Panc1 (cell line): ENCODE measurements at regions not wholly inside any gene's neighbourhood (a gene's known extent, or its start where the extent isn't known, plus 50 kb on each side); places are given as distances from the start of the nearest gene placed in this dataset.

Experiments
- POLR2AphosphoS5 ChIP-seq: IDR thresholded peaks from 2 replicates; pipeline ENCODE4 v1.6.1; 2012; ENCODE audit warnings: mild to moderate bottlenecking, low read depth, low read length, moderate library complexity
- SIN3A ChIP-seq: IDR thresholded peaks from 2 replicates; pipeline ENCODE4 v1.6.1; 2012; ENCODE audit warnings: low read depth, mild to moderate bottlenecking, low read length, moderate library complexity, borderline replicate concordance; ENCODE audit not compliant: insufficient read depth
- TCF7L2 ChIP-seq: IDR thresholded peaks from 2 replicates; pipeline ENCODE4 v1.6.1; 2011; ENCODE audit warnings: mild to moderate bottlenecking, low read depth, low read length, inconsistent platforms
- TF ChIP-seq, protein P1 (sequence below): fragments of 450-650 bp; IDR thresholded peaks from 2 replicates; pipeline ENCODE4 v1.5.1; 2017; ENCODE audit warnings: mild to moderate bottlenecking

DNA sequence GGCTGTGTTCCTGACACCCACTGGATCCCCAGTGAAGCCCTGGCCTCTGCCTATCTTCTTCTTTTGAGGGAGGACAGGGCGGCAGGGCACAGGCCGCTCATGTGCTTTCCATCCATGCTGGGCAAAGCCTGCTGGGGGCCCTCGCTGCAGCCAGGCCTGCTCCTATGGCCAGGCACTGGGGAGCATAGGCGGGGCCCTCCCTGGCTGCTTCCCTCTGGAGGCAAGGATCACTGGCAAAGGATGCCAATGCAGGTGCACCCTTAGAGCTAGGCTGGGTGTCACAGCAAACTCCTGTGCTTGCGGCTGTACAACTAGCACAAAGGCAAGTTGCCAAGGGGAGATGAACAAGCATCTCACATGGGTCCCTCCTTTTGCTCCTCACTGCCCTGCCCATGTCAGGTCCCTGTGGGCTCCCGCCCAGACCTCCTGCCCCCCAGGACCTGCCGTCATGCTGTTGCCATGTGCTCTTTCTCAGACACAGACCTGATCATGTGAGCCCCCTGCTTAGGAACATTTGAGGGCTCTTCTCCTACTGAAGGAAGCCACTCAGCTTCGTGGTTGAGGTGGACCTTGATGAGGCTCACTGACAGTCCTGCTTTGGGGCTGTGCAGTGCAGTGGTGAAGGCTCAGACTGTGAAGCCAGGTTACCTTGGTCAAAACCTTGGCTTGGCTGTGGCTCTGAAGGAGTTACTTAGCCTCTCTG is 393.6 kb downstream of the PTPRU start:
- TF ChIP-seq, protein P1, sequence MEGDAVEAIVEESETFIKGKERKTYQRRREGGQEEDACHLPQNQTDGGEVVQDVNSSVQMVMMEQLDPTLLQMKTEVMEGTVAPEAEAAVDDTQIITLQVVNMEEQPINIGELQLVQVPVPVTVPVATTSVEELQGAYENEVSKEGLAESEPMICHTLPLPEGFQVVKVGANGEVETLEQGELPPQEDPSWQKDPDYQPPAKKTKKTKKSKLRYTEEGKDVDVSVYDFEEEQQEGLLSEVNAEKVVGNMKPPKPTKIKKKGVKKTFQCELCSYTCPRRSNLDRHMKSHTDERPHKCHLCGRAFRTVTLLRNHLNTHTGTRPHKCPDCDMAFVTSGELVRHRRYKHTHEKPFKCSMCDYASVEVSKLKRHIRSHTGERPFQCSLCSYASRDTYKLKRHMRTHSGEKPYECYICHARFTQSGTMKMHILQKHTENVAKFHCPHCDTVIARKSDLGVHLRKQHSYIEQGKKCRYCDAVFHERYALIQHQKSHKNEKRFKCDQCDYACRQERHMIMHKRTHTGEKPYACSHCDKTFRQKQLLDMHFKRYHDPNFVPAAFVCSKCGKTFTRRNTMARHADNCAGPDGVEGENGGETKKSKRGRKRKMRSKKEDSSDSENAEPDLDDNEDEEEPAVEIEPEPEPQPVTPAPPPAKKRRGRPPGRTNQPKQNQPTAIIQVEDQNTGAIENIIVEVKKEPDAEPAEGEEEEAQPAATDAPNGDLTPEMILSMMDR, result no peak
- TF ChIP-seq TCF7L2 (no peak), POLR2AphosphoS5 (no peak), SIN3A (no peak)
